ENCODE measurements at regions not wholly inside any gene's neighbourhood (a gene's known extent, or its start where the extent isn't known, plus 50 kb on each side); places are given as distances from the start of the nearest gene placed in this dataset.

- Mint-ChIP-seq H3K27me3 (ENCODE audit: unreplicated experiment) (no peaks in the 10 kb centered on the region), H3K4me1 (ENCODE audit: low read depth, unreplicated experiment) (peaks cover 11% of the 10 kb centered on the region), H3K9me3 (ENCODE audit: low read depth, unreplicated experiment) (no peaks in the 10 kb centered on the region), H3K27ac (ENCODE audit: unreplicated experiment) (no peak overlapping the region), H3K4me3 (ENCODE audit: low read depth, unreplicated experiment) (no peak overlapping the region), H3K36me3 (ENCODE audit: insufficient read depth, unreplicated experiment) (peaks cover 4% of the 10 kb centered on the region)
- no TSS peak for BruUV-seq (replicated peaks)
- no peak for DNase-seq
- intact Hi-C loops (cut with micrococcal nuclease; ENCODE audit: unreplicated experiment), result loop anchor here (5.0 kb wide), 2 partner anchors 73 to 222 kb away; no protein-coding TSS in a partner anchor
- TF ChIP-seq, protein P1, sequence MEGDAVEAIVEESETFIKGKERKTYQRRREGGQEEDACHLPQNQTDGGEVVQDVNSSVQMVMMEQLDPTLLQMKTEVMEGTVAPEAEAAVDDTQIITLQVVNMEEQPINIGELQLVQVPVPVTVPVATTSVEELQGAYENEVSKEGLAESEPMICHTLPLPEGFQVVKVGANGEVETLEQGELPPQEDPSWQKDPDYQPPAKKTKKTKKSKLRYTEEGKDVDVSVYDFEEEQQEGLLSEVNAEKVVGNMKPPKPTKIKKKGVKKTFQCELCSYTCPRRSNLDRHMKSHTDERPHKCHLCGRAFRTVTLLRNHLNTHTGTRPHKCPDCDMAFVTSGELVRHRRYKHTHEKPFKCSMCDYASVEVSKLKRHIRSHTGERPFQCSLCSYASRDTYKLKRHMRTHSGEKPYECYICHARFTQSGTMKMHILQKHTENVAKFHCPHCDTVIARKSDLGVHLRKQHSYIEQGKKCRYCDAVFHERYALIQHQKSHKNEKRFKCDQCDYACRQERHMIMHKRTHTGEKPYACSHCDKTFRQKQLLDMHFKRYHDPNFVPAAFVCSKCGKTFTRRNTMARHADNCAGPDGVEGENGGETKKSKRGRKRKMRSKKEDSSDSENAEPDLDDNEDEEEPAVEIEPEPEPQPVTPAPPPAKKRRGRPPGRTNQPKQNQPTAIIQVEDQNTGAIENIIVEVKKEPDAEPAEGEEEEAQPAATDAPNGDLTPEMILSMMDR (IDR thresholded peaks at IDR 0.05; ENCODE audit: unreplicated experiment), result no peak
- CTCF ChIA-PET, result no interaction called here
Observed at GRCh38 chr18:57954935-57955334, 89.1 kb upstream of the NEDD4L start.

DNA sequence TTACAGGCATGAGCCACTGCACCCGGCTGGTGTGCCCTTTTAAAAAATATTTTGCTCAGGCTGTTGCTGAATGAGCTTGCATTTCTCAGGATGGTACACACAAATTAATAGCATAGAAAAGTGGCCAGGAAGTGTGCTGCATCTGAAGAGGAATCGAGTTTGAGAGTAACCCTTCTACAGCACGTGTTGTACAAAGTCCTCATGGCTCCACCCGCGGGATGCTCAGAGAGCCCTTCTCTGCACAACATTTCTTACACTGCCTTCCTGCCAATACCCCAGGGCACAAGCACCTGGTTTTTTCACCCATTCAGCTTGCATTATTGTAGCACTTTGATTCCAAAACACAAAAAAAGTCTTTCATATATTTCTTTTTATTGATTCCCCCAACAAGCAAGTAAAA, 90.1 kb upstream of the NEDD4L start:
- intact Hi-C loops (cut with micrococcal nuclease; ENCODE audit: unreplicated experiment), result no loop called here
- no peaks in the 10 kb centered on the region for H3K27me3 Mint-ChIP-seq (ENCODE audit: unreplicated experiment)
- no peaks in the 10 kb centered on the region for H3K36me3 Mint-ChIP-seq (ENCODE audit: insufficient read depth, unreplicated experiment)
- H3K27ac Mint-ChIP-seq (ENCODE audit: unreplicated experiment), result no peak overlapping the region
- no peaks in the 10 kb centered on the region for H3K9me3 Mint-ChIP-seq (ENCODE audit: low read depth, unreplicated experiment)
- TF ChIP-seq, protein P1 (IDR thresholded peaks at IDR 0.05; ENCODE audit: unreplicated experiment), result no peak
- BruUV-seq (replicated peaks), result no TSS peak
- peaks cover under 1% of the 10 kb centered on the region for H3K4me1 Mint-ChIP-seq (ENCODE audit: low read depth, unreplicated experiment)
- CTCF ChIA-PET, result no interaction called here
- no peak for DNase-seq
- H3K4me3 Mint-ChIP-seq (ENCODE audit: low read depth, unreplicated experiment), result no peak overlapping the region

- Mint-ChIP-seq H3K4me3 (ENCODE audit: low read depth, unreplicated experiment) (no peak overlapping the region), H3K4me1 (ENCODE audit: low read depth, unreplicated experiment) (no peaks in the 10 kb centered on the region), H3K36me3 (ENCODE audit: insufficient read depth, unreplicated experiment) (no peaks in the 10 kb centered on the region), H3K27me3 (ENCODE audit: unreplicated experiment) (no peaks in the 10 kb centered on the region), H3K9me3 (ENCODE audit: low read depth, unreplicated experiment) (no peaks in the 10 kb centered on the region), H3K27ac (ENCODE audit: unreplicated experiment) (no peak overlapping the region)
- no peak for DNase-seq
- TF ChIP-seq, protein P1 (IDR thresholded peaks at IDR 0.05; ENCODE audit: unreplicated experiment), result no peak
- intact Hi-C loops (cut with micrococcal nuclease; ENCODE audit: unreplicated experiment), result no loop called here
- CTCF ChIA-PET, result interaction anchor here (0.7 kb wide), 1 partner anchor 9 kb away, joined by 3 read pairs; no protein-coding TSS in a partner anchor
- BruUV-seq (replicated peaks), result no TSS peak
Observed at GRCh38 chr18:57951999-57952774, 91.8 kb upstream of the NEDD4L start.

- no peak overlapping the region for H3K4me3 Mint-ChIP-seq (ENCODE audit: low read depth, unreplicated experiment)
- H3K4me1 Mint-ChIP-seq (ENCODE audit: low read depth, unreplicated experiment), result no peaks in the 10 kb centered on the region
- H3K9me3 Mint-ChIP-seq (ENCODE audit: low read depth, unreplicated experiment), result no peaks in the 10 kb centered on the region
- no peak overlapping the region for H3K27ac Mint-ChIP-seq (ENCODE audit: unreplicated experiment)
- no peaks in the 10 kb centered on the region for H3K27me3 Mint-ChIP-seq (ENCODE audit: unreplicated experiment)
- intact Hi-C loops (cut with micrococcal nuclease; ENCODE audit: unreplicated experiment), result no loop called here
- CTCF ChIA-PET, result no interaction called here
- TF ChIP-seq, protein P1 (IDR thresholded peaks at IDR 0.05; ENCODE audit: unreplicated experiment), result no peak
- DNase-seq, result no peak
- no TSS peak for BruUV-seq (replicated peaks)
- H3K36me3 Mint-ChIP-seq (ENCODE audit: insufficient read depth, unreplicated experiment), result no peaks in the 10 kb centered on the region
Observed at GRCh38 chr18:57951117-57951796, 92.8 kb upstream of the NEDD4L start.

Measured in Calu3 (cell line).